AG09309 (cell line): ENCODE measurements at regions not wholly inside any gene's neighbourhood (a gene's known extent, or its start where the extent isn't known, plus 50 kb on each side); places are given as distances from the start of the nearest gene placed in this dataset.

Experiments
- DNase-seq: peaks from one replicate; pipeline ENCODE4 v3.0.0-alpha.2; 2010; ENCODE audit warnings: low read depth
- H3K4me3 ChIP-seq: 2 replicates; pipeline ENCODE4 v1.5.1; 2011; ENCODE audit warnings: mild to moderate bottlenecking, low read depth, low read length, moderate library complexity; ENCODE audit not compliant: control insufficient read depth
- CTCF ChIP-seq: IDR thresholded peaks from 2 replicates; pipeline ENCODE4 v1.5.1; 2011; ENCODE audit warnings: mild to moderate bottlenecking, low read depth, low read length, inconsistent platforms; ENCODE audit not compliant: insufficient read depth, control insufficient read depth; ENCODE audit errors: missing control alignments

DNA sequence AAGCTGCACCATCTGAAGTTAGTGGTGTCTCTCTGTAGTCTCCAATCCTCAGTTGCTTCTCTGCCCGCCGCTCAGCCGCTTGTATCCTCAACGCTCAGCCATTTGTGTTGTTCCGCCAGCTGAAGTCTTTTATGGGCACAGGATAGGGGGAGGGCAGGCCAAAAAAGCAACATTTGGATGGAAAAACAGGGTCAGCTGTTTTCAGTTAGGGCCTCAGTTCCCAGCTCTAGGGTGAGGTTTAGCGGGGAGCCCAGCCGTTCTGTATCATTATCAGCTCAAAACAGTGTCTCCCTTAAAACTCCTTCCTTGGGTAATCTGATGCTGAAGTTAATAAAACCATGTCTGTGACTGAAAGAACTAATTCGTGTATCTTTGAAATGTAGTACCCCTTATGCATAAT, 329.5 kb upstream of the AZI2 start:
- no peak overlapping the region for H3K4me3 ChIP-seq
- TF ChIP-seq CTCF: no peak
- no peak for DNase-seq

- no peak for DNase-seq
- no peak overlapping the region for H3K4me3 ChIP-seq
- TF ChIP-seq CTCF: no peak
Observed at GRCh38 chr3:28680050-28680449, 331.4 kb upstream of the AZI2 start.

- DNase-seq: no peak
- H3K4me3 ChIP-seq: no peak overlapping the region
- TF ChIP-seq CTCF: no peak
Observed at GRCh38 chr3:28682121-28682520, 333.5 kb upstream of the AZI2 start.

DNA sequence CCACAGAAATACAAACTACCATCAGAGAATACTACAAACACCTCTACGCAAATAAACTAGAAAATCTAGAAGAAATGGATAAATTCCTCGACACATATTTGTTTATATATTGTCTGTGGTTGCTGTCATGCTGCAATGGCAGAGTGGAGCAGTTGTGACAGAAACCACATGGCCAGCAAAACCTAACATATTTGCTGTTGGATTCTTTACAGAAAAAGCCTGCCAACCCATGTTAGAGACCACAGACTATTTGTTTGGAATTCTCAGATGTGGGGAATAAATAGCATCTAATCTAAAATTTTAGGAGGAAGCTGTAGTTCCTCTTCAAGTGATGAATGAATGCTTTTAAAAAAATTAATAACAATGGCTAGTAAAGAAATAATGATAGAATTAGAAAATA, 341.6 kb upstream of the AZI2 start:
- no peak for TF ChIP-seq CTCF
- DNase-seq: no peak
- H3K4me3 ChIP-seq: no peak overlapping the region

DNA sequence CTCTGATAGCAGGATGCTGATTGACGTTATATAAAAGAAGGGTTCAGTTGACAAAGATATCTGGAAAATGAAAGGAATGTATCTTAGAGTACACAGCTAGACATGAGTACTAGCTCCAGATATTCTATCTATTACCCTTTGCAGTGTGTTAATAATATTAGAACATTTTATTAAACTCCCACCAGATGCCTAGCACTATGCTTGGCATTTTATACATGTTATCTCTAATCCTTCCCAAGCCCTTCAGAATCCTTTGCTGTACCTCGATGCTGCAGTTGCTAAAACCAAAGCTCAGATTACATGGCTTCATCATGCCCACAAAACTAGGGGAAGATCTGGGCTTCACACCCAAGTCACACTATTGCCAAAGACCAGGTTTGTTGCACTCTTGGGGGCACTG, 350.1 kb upstream of the AZI2 start:
- TF ChIP-seq CTCF: no peak
- H3K4me3 ChIP-seq: no peak overlapping the region
- no peak for DNase-seq

DNA sequence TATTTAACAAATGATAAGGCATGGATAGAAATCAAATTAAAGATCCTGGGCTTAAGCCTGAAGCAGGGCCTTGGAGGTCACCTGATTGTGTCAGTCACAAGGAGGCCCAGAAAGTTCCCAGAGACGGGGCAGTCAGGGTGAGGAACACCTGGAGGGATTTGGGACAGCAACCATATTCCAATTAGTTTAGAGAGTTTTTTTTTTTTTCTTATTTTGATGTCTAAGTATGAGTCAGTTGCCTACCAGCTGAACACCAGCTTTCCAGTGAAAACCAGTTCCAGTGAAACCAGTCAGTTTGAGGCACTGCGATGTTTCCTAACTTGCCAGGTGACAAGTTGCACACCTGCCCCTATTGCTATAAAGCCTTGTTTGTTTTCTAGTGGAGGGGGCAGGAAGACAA, 350.7 kb upstream of the AZI2 start:
- H3K4me3 ChIP-seq: no peak overlapping the region
- TF ChIP-seq CTCF: no peak
- no peak for DNase-seq

DNA sequence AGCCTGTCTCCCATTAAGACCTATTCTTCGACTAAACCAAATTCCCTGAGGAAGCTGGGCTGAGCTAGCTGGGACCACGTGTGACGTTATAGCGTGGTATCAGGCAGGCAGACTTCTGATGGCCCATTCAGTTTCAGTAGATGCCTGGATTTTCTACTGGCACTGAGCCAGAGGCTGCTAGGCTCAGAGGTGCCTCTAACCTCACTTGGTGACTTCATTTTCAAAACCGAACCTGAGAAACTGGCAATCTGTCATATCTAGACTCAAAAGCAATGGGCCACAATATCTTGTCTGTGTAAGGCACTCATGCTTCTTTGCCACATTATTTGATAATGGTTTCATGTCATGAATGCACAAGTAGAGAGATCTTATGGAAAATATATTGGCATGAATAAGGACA, 352.1 kb upstream of the AZI2 start:
- TF ChIP-seq CTCF: no peak
- no peak overlapping the region for H3K4me3 ChIP-seq
- DNase-seq: no peak
